Transverse colon (tissue), 4 donors: ENCODE measurements at regions not wholly inside any gene's neighbourhood (a gene's known extent, or its start where the extent isn't known, plus 50 kb on each side); places are given as distances from the start of the nearest gene placed in this dataset.

Experiments used
- DNase-seq: peaks from one replicate; pipeline ENCODE4 v3.0.0-alpha.2; 2019
- H3K27ac ChIP-seq, 4 donors: fragments of 200-600 bp; sonication (generic); 2 replicates each; pipeline ENCODE4 v1.5.1; 2016 to 2018; ENCODE audit warnings: inconsistent platforms in 4 of 4
- H3K27me3 ChIP-seq: fragments of 200-600 bp; sonication (generic); 2 replicates; pipeline ENCODE4 v1.5.1; 2017; ENCODE audit warnings: inconsistent platforms
- H3K36me3 ChIP-seq, 4 donors: fragments of 200-600 bp; sonication (generic); 2 replicates each; pipeline ENCODE4 v1.5.1; 2017 to 2019; ENCODE audit warnings: inconsistent platforms in 4 of 4
- H3K4me1 ChIP-seq, 4 donors: fragments of 200-600 bp; sonication (generic); 2 replicates each; pipeline ENCODE4 v1.5.1; 2017 to 2020; ENCODE audit warnings: inconsistent platforms in 4 of 4
- H3K4me3 ChIP-seq, 4 donors: fragments of 200-600 bp; sonication (generic); 1 replicate in 1 of 4; 2 replicates in 3 of 4; pipeline versions ENCODE4 v1.5.1 to v1.6.1; 2017 to 2019; ENCODE audit warnings: inconsistent platforms in 4 of 4
- H3K9me3 ChIP-seq, 2 donors: fragments of 200-600 bp; sonication (generic); 2 replicates each; pipeline ENCODE4 v1.5.1; 2017 to 2019; ENCODE audit warnings: inconsistent platforms in 2 of 2
- CTCF ChIP-seq, 5 experiments: fragments of 200-600 bp in 3 of 5; fragments of 450-650 bp in 2 of 5; sonication (generic) in 3 of 5; IDR thresholded peaks; 1 replicate in 2 of 5; 2 replicates in 3 of 5; pipeline ENCODE4 v1.5.1; 2016 to 2017; ENCODE audit warnings: antibody characterized with exemption in 5 of 5, inconsistent platforms in 3 of 5, mild to moderate bottlenecking in 2 of 5, moderate library complexity in 1 of 5
- EP300 ChIP-seq: sonication (generic); formaldehyde crosslinking; IDR thresholded peaks from one replicate; pipeline ENCODE4 v1.6.1; 2017; ENCODE audit warnings: antibody characterized with exemption, low read depth
- POLR2A ChIP-seq: fragments of 450-650 bp; IDR thresholded peaks from one replicate; pipeline ENCODE4 v1.6.1; 2016; ENCODE audit warnings: antibody characterized with exemption, mild to moderate bottlenecking, moderate library complexity
- POLR2AphosphoS5 ChIP-seq, 3 donors: sonication (generic); formaldehyde crosslinking; IDR thresholded peaks; one replicate each; pipeline ENCODE4 v1.6.1; 2016; ENCODE audit warnings: antibody characterized with exemption in 3 of 3
- WGBS, 2 donors: methylation state at CpG; one replicate each; pipeline ENCODE4 v1.1.5; 2018; ENCODE audit warnings: low coverage in 1 of 2; 5-methylcytosine and 5-hydroxymethylcytosine counted together
- in situ Hi-C, 4 donors: fragments of 200-750 bp; cut with MboI; loops; one replicate each; pipeline versions ENCODE4 v1.15.0 to v1.15.1; 2017; ENCODE audit warnings: low sequenced_read_pairs in 3 of 4, low pct_ligation_motif_present in 1 of 4, low pct_unique_long_range_greater_than_20kb in 1 of 4
- intact Hi-C: fragments of 100-400 bp; cut with DNase I; formaldehyde crosslinking; loops from one replicate; pipeline ENCODE4 v1.15.1; 2023; ENCODE audit warnings: low total_unique reads

- H3K27me3 ChIP-seq: no peaks in the 10 kb centered on the region
- no peaks in the 10 kb centered on the region for H3K36me3 ChIP-seq
- DNase-seq: no peak
- H3K4me3 ChIP-seq: no peak overlapping the region
- 70% methylated on average over 1 of the region's 1 CpG; no CpG with 5 or more reads in 1 of the 2 donors for WGBS, 2 donors
- intact Hi-C loops (no loop called here), in situ Hi-C loops (no loop called here)
- H3K4me1 ChIP-seq: no peaks in the 10 kb centered on the region
- H3K9me3 ChIP-seq: no peaks in the 10 kb centered on the region
- TF ChIP-seq POLR2A: no peak
- no peak for TF ChIP-seq EP300
- TF ChIP-seq POLR2AphosphoS5 (IDR thresholded peaks at IDR 0.05): no peak
- TF ChIP-seq CTCF (IDR thresholded peaks at IDR 0.05): no peak
- H3K27ac ChIP-seq: no peak overlapping the region
Observed at GRCh38 chr2:210884227-210884626, 327.8 kb downstream of the CPS1 start.

- no peak for DNase-seq
- 80 to 100% methylated on average over 5 to 6 of the region's 6 CpGs for WGBS, 2 donors
- TF ChIP-seq EP300 (no peak), POLR2AphosphoS5 (IDR thresholded peaks at IDR 0.05) (no peak), POLR2A (no peak), CTCF (IDR thresholded peaks at IDR 0.05) (no peak)
- intact Hi-C loops (no loop called here), in situ Hi-C loops (no loop called here)
- Histone ChIP-seq H3K27me3 (no peaks in the 10 kb centered on the region), H3K27ac (no peak overlapping the region), H3K4me3 (no peak overlapping the region), H3K36me3 (no peaks in the 10 kb centered on the region), H3K4me1 (no peaks in the 10 kb centered on the region), H3K9me3 (no peaks in the 10 kb centered on the region)
Observed at GRCh38 chr2:210888035-210888434, 331.6 kb downstream of the CPS1 start.

GRCh38 chr2:210895132-210895531 is 338.7 kb downstream of the CPS1 start:
- no peak for DNase-seq
- 78 to 86% methylated on average over 1 to 5 of the region's 5 CpGs for WGBS, 2 donors
- Histone ChIP-seq H3K27me3 (no peaks in the 10 kb centered on the region), H3K27ac (no peak overlapping the region), H3K4me1 (no peaks in the 10 kb centered on the region), H3K4me3 (no peak overlapping the region), H3K36me3 (no peaks in the 10 kb centered on the region), H3K9me3 (no peaks in the 10 kb centered on the region)
- intact Hi-C loops (no loop called here), in situ Hi-C loops (no loop called here)
- TF ChIP-seq POLR2A: no peak
- no peak for TF ChIP-seq EP300
- no peak for TF ChIP-seq POLR2AphosphoS5 (IDR thresholded peaks at IDR 0.05)
- TF ChIP-seq CTCF (IDR thresholded peaks at IDR 0.05): no peak

GRCh38 chr2:210899131-210899530 is 342.7 kb downstream of the CPS1 start:
- no peak for DNase-seq
- in situ Hi-C loops: no loop called here
- TF ChIP-seq EP300 (no peak), POLR2AphosphoS5 (IDR thresholded peaks at IDR 0.05) (no peak), CTCF (IDR thresholded peaks at IDR 0.05) (no peak), POLR2A (no peak)
- no peaks in the 10 kb centered on the region for H3K27me3 ChIP-seq
- H3K27ac ChIP-seq: no peak overlapping the region
- H3K9me3 ChIP-seq: no peaks in the 10 kb centered on the region
- H3K36me3 ChIP-seq: no peaks in the 10 kb centered on the region
- WGBS, 2 donors: 61 to 68% methylated on average over 3 of the region's 3 CpGs
- intact Hi-C loops: no loop called here
- no peak overlapping the region for H3K4me3 ChIP-seq
- H3K4me1 ChIP-seq: no peaks in the 10 kb centered on the region
